ENCODE measurements at regions not wholly inside any gene's neighbourhood (a gene's known extent, or its start where the extent isn't known, plus 50 kb on each side); places are given as distances from the start of the nearest gene placed in this dataset.

GRCh38 chr5:159409801-159410200 is 79.5 kb upstream of the IL12B start:
- Histone ChIP-seq H2BK15ac (replicated peaks; ENCODE audit: low read depth) (no peak overlapping the region), H3K4ac (ENCODE audit: low read depth, low read length) (no peak overlapping the region), H3K9ac (ENCODE audit: low read length) (no peak overlapping the region), H4K5ac (ENCODE audit: low read length) (no peak overlapping the region), H3K27ac (ENCODE audit: low read depth, low read length) (no peak overlapping the region), H3K79me2 (ENCODE audit: control insufficient read depth, insufficient read depth, low read length) (no peaks in the 10 kb centered on the region), H3K4me1 (ENCODE audit: control insufficient read depth, low read depth, low read length) (no peaks in the 10 kb centered on the region), H2BK120ac (ENCODE audit: low read depth, low read length) (no peak overlapping the region), H3K36me3 (ENCODE audit: control insufficient read depth, insufficient read depth, low read length) (no peaks in the 10 kb centered on the region), H2AK5ac (ENCODE audit: low read length) (no peak overlapping the region), H3K4me2 (ENCODE audit: low read length) (no peak overlapping the region), H2BK5ac (ENCODE audit: low read length) (no peak overlapping the region), H3K4me3 (ENCODE audit: low read length) (no peak overlapping the region), H3K23ac (ENCODE audit: low read length) (no peak overlapping the region), H4K8ac (ENCODE audit: low read depth, low read length) (no peak overlapping the region), H3K18ac (ENCODE audit: low read length) (no peak overlapping the region), H3K79me1 (ENCODE audit: low read length) (no peaks in the 10 kb centered on the region), H3K27me3 (ENCODE audit: insufficient read depth, low read length, poor library complexity) (no peaks in the 10 kb centered on the region), H3K56ac (ENCODE audit: low read length) (no peak overlapping the region)
- no peak for DNase-seq
- 100% methylated on average over 1 of the region's 4 CpGs for WGBS (ENCODE audit: extremely low coverage, insufficient coverage, low lambda C conversion rate)

- Histone ChIP-seq H3K79me2 (ENCODE audit: control insufficient read depth, insufficient read depth, low read length) (no peaks in the 10 kb centered on the region), H2BK120ac (ENCODE audit: low read depth, low read length) (no peak overlapping the region), H2BK5ac (ENCODE audit: low read length) (no peak overlapping the region), H3K27me3 (ENCODE audit: insufficient read depth, low read length, poor library complexity) (no peaks in the 10 kb centered on the region), H2BK15ac (replicated peaks; ENCODE audit: low read depth) (no peak overlapping the region), H3K79me1 (ENCODE audit: low read length) (no peaks in the 10 kb centered on the region), H3K36me3 (ENCODE audit: control insufficient read depth, insufficient read depth, low read length) (no peaks in the 10 kb centered on the region), H3K4ac (ENCODE audit: low read depth, low read length) (no peak overlapping the region), H3K4me2 (ENCODE audit: low read length) (no peak overlapping the region), H3K27ac (ENCODE audit: low read depth, low read length) (no peak overlapping the region), H3K56ac (ENCODE audit: low read length) (no peak overlapping the region), H2AK5ac (ENCODE audit: low read length) (no peak overlapping the region), H3K9ac (ENCODE audit: low read length) (no peak overlapping the region), H4K8ac (ENCODE audit: low read depth, low read length) (no peak overlapping the region), H3K18ac (ENCODE audit: low read length) (no peak overlapping the region), H3K23ac (ENCODE audit: low read length) (no peak overlapping the region), H3K4me3 (ENCODE audit: low read length) (no peak overlapping the region), H4K5ac (ENCODE audit: low read length) (no peak overlapping the region), H3K4me1 (ENCODE audit: control insufficient read depth, low read depth, low read length) (no peaks in the 10 kb centered on the region)
- DNase-seq = no peak
- WGBS (ENCODE audit: extremely low coverage, insufficient coverage, low lambda C conversion rate) = no CpG with 5 or more reads among the region's 2 CpGs
These were observed 80.2 kb upstream of the IL12B start for GRCh38 chr5:159410480-159410879.

- no peaks in the 10 kb centered on the region for H3K79me1 ChIP-seq (ENCODE audit: low read length)
- no peak overlapping the region for H2BK15ac ChIP-seq (replicated peaks; ENCODE audit: low read depth)
- no peak overlapping the region for H2AK5ac ChIP-seq (ENCODE audit: low read length)
- no peak overlapping the region for H3K23ac ChIP-seq (ENCODE audit: low read length)
- no peaks in the 10 kb centered on the region for H3K79me2 ChIP-seq (ENCODE audit: control insufficient read depth, insufficient read depth, low read length)
- no peaks in the 10 kb centered on the region for H3K36me3 ChIP-seq (ENCODE audit: control insufficient read depth, insufficient read depth, low read length)
- no peak overlapping the region for H4K8ac ChIP-seq (ENCODE audit: low read depth, low read length)
- WGBS (ENCODE audit: extremely low coverage, insufficient coverage, low lambda C conversion rate) = no CpG with 5 or more reads among the region's 6 CpGs
- no peak overlapping the region for H2BK120ac ChIP-seq (ENCODE audit: low read depth, low read length)
- H3K9ac ChIP-seq (ENCODE audit: low read length) = no peak overlapping the region
- no peak overlapping the region for H3K27ac ChIP-seq (ENCODE audit: low read depth, low read length)
- no peak overlapping the region for H3K18ac ChIP-seq (ENCODE audit: low read length)
- no peak overlapping the region for H3K4me2 ChIP-seq (ENCODE audit: low read length)
- no peak overlapping the region for H2BK5ac ChIP-seq (ENCODE audit: low read length)
- H3K27me3 ChIP-seq (ENCODE audit: insufficient read depth, low read length, poor library complexity) = no peaks in the 10 kb centered on the region
- no peak overlapping the region for H4K5ac ChIP-seq (ENCODE audit: low read length)
- H3K4me1 ChIP-seq (ENCODE audit: control insufficient read depth, low read depth, low read length) = no peaks in the 10 kb centered on the region
- no peak overlapping the region for H3K4me3 ChIP-seq (ENCODE audit: low read length)
- no peak overlapping the region for H3K4ac ChIP-seq (ENCODE audit: low read depth, low read length)
- H3K56ac ChIP-seq (ENCODE audit: low read length) = no peak overlapping the region
- DNase-seq = no peak
These were observed 80.8 kb upstream of the IL12B start for GRCh38 chr5:159411115-159411514.

- Histone ChIP-seq H4K8ac (ENCODE audit: low read depth, low read length) (no peak overlapping the region), H3K79me2 (ENCODE audit: control insufficient read depth, insufficient read depth, low read length) (no peaks in the 10 kb centered on the region), H3K36me3 (ENCODE audit: control insufficient read depth, insufficient read depth, low read length) (no peaks in the 10 kb centered on the region), H2BK15ac (replicated peaks; ENCODE audit: low read depth) (no peak overlapping the region), H3K4me2 (ENCODE audit: low read length) (no peak overlapping the region), H3K27ac (ENCODE audit: low read depth, low read length) (no peak overlapping the region), H2BK120ac (ENCODE audit: low read depth, low read length) (peak overlapping the region; percentile 38), H2AK5ac (ENCODE audit: low read length) (no peak overlapping the region), H3K79me1 (ENCODE audit: low read length) (no peaks in the 10 kb centered on the region), H3K4ac (ENCODE audit: low read depth, low read length) (no peak overlapping the region), H3K56ac (ENCODE audit: low read length) (no peak overlapping the region), H3K18ac (ENCODE audit: low read length) (no peak overlapping the region), H3K23ac (ENCODE audit: low read length) (no peak overlapping the region), H3K27me3 (ENCODE audit: insufficient read depth, low read length, poor library complexity) (no peaks in the 10 kb centered on the region), H3K9ac (ENCODE audit: low read length) (no peak overlapping the region), H3K4me3 (ENCODE audit: low read length) (no peak overlapping the region), H4K5ac (ENCODE audit: low read length) (no peak overlapping the region), H2BK5ac (ENCODE audit: low read length) (no peak overlapping the region), H3K4me1 (ENCODE audit: control insufficient read depth, low read depth, low read length) (no peaks in the 10 kb centered on the region)
- no CpG with 5 or more reads among the region's 6 CpGs for WGBS (ENCODE audit: extremely low coverage, insufficient coverage, low lambda C conversion rate)
- DNase-seq = peak; percentile 71
These were observed 82.2 kb upstream of the IL12B start for GRCh38 chr5:159412284-159413046.

GRCh38 chr5:159414021-159414420 is 83.7 kb upstream of the IL12B start:
- 100% methylated on average over 1 of the region's 2 CpGs for WGBS (ENCODE audit: extremely low coverage, insufficient coverage, low lambda C conversion rate)
- Histone ChIP-seq H3K18ac (ENCODE audit: low read length) (no peak overlapping the region), H3K4me1 (ENCODE audit: control insufficient read depth, low read depth, low read length) (no peaks in the 10 kb centered on the region), H3K23ac (ENCODE audit: low read length) (no peak overlapping the region), H2BK5ac (ENCODE audit: low read length) (no peak overlapping the region), H4K5ac (ENCODE audit: low read length) (no peak overlapping the region), H3K27me3 (ENCODE audit: insufficient read depth, low read length, poor library complexity) (no peaks in the 10 kb centered on the region), H3K4ac (ENCODE audit: low read depth, low read length) (no peak overlapping the region), H3K4me2 (ENCODE audit: low read length) (no peak overlapping the region), H3K36me3 (ENCODE audit: control insufficient read depth, insufficient read depth, low read length) (no peaks in the 10 kb centered on the region), H3K27ac (ENCODE audit: low read depth, low read length) (no peak overlapping the region), H3K4me3 (ENCODE audit: low read length) (no peak overlapping the region), H2BK120ac (ENCODE audit: low read depth, low read length) (no peak overlapping the region), H3K56ac (ENCODE audit: low read length) (no peak overlapping the region), H2AK5ac (ENCODE audit: low read length) (no peak overlapping the region), H4K8ac (ENCODE audit: low read depth, low read length) (no peak overlapping the region), H2BK15ac (replicated peaks; ENCODE audit: low read depth) (no peak overlapping the region), H3K79me2 (ENCODE audit: control insufficient read depth, insufficient read depth, low read length) (no peaks in the 10 kb centered on the region), H3K9ac (ENCODE audit: low read length) (no peak overlapping the region), H3K79me1 (ENCODE audit: low read length) (no peaks in the 10 kb centered on the region)
- DNase-seq = no peak
